ENCODE measurements at regions not wholly inside any gene's neighbourhood (a gene's known extent, or its start where the extent isn't known, plus 50 kb on each side); places are given as distances from the start of the nearest gene placed in this dataset.

- Histone ChIP-seq H3K27ac (ENCODE audit: low read length) (no peak overlapping the region), H3K79me2 (ENCODE audit: low read length) (no peaks in the 10 kb centered on the region), H3K4me1 (ENCODE audit: insufficient read depth, low read length) (peaks cover 5% of the 10 kb centered on the region), H3K4me2 (ENCODE audit: low read length) (no peak overlapping the region), H3K4me3 (ENCODE audit: low read length) (no peak overlapping the region), H2AFZ (ENCODE audit: low read length) (no peak overlapping the region), H4K20me1 (ENCODE audit: low read length) (no peaks in the 10 kb centered on the region), H3K9me2 (replicated peaks; ENCODE audit: low read length) (0 out of 2 replicates have a peak, but pooled peaks cover 2% of the 10 kb centered on the region), H3K9ac (ENCODE audit: low read length) (no peak overlapping the region), H3K36me3 (ENCODE audit: low read depth, low read length) (no peaks in the 10 kb centered on the region), H3K9me3 (ENCODE audit: low read length) (no peaks in the 10 kb centered on the region), H3F3A (ENCODE audit: low read length, unreplicated experiment) (no peaks in the 10 kb centered on the region), H3K27me3 (ENCODE audit: low read length) (no peaks in the 10 kb centered on the region)
- DNase-seq (no peak), ATAC-seq (no peak)
- no TSS peak for BruUV-seq (replicated peaks)
- intact Hi-C loops (cut with micrococcal nuclease) = no loop called here
- ChIA-PET POLR2A (ENCODE audit: unreplicated experiment) (no interaction called here), CTCF (no interaction called here)
- TF ChIP-seq EZH2 (IDR thresholded peaks at IDR 0.05; ENCODE audit: low read length, unreplicated experiment) (no peak), EZH2phosphoT487 (IDR thresholded peaks at IDR 0.05; ENCODE audit: borderline replicate concordance, low read length) (no peak), CTCF (conservative IDR thresholded peaks at IDR 0.05; ENCODE audit: low read depth, low read length) (no peak)
Observed at GRCh38 chr5:35483780-35484179, 133.9 kb upstream of the SPEF2 start.

GRCh38 chr5:35483191-35483590 lies 134.5 kb upstream of the SPEF2 start:
- no peaks in the 10 kb centered on the region for H3F3A ChIP-seq (ENCODE audit: low read length, unreplicated experiment)
- ATAC-seq = no peak

More at GRCh38 chr5:35483191-35483590, 134.5 kb upstream of the SPEF2 start:
- Histone ChIP-seq H3K27ac (ENCODE audit: low read length) (no peak overlapping the region), H3K36me3 (ENCODE audit: low read depth, low read length) (no peaks in the 10 kb centered on the region), H3K9me2 (replicated peaks; ENCODE audit: low read length) (0 out of 2 replicates have a peak, but pooled peaks cover 2% of the 10 kb centered on the region), H3K4me1 (ENCODE audit: insufficient read depth, low read length) (no peaks in the 10 kb centered on the region; the same call in 1 of the 2 replicates), H4K20me1 (ENCODE audit: low read length) (no peaks in the 10 kb centered on the region), H2AFZ (ENCODE audit: low read length) (no peak overlapping the region), H3K9me3 (ENCODE audit: low read length) (no peaks in the 10 kb centered on the region), H3K4me2 (ENCODE audit: low read length) (no peak overlapping the region), H3K79me2 (ENCODE audit: low read length) (no peaks in the 10 kb centered on the region), H3K27me3 (ENCODE audit: low read length) (no peaks in the 10 kb centered on the region), H3K4me3 (ENCODE audit: low read length) (no peak overlapping the region), H3K9ac (ENCODE audit: low read length) (no peak overlapping the region)
- CTCF ChIA-PET = no interaction called here
- no peak for DNase-seq
- TF ChIP-seq CTCF (conservative IDR thresholded peaks at IDR 0.05; ENCODE audit: low read depth, low read length) (no peak), EZH2 (IDR thresholded peaks at IDR 0.05; ENCODE audit: low read length, unreplicated experiment) (no peak), EZH2phosphoT487 (IDR thresholded peaks at IDR 0.05; ENCODE audit: borderline replicate concordance, low read length) (no peak)
- POLR2A ChIA-PET (ENCODE audit: unreplicated experiment) = no interaction called here
- intact Hi-C loops (cut with micrococcal nuclease) = no loop called here
- no TSS peak for BruUV-seq (replicated peaks)

Measured in PC-3 (cell line).